ENCODE measurements at regions not wholly inside any gene's neighbourhood (a gene's known extent, or its start where the extent isn't known, plus 50 kb on each side); places are given as distances from the start of the nearest gene placed in this dataset.

- DNase-seq (ENCODE audit: low spot score), result no peak
These were observed 445.7 kb downstream of the SMARCA1 start for GRCh38 chrX:129077424-129078170.

DNA sequence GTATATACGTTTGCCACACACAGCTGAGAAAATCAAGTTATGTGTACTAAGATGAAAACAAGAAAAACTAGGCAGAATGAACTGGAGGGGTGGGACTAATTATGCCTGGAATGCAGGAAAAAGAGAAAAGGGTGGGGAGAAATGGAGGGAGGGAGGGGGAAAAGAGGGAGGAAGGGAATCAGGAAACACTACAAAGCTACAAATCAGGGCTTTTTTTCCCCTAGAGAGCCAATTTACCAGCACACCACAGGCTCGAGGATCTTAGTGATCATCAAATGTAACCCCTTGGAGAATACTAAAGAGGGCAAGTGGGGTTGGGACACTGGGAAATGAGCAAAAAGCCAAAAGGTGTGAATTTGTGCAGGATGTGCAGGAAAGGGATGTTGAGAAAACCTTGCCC, 451.9 kb downstream of the SMARCA1 start:
- DNase-seq (ENCODE audit: low spot score), result no peak

GRCh38 chrX:129065895-129066294, 457.4 kb downstream of the SMARCA1 start:
- DNase-seq (ENCODE audit: low spot score), result no peak

DNA sequence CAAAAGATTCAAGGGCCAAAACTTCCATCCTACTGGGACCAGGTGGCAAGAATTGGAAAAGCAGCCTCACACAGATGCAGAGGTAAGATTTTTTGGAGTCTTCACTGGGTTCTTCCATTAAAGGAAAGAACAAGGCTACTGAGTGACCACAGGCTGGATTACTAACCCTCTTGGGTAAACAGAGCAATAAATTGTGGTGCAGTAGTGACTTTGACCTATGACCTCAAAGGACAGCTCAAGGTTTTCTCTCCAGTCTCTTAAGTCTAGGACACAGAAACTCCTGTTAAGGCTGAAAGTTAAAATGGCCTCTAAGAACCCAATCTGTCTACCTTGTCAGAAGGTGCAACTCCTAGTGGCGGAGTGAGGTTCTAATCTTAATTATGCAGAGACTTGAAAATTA, 464.9 kb downstream of the SMARCA1 start:
- no peak for DNase-seq (ENCODE audit: low spot score)

DNA sequence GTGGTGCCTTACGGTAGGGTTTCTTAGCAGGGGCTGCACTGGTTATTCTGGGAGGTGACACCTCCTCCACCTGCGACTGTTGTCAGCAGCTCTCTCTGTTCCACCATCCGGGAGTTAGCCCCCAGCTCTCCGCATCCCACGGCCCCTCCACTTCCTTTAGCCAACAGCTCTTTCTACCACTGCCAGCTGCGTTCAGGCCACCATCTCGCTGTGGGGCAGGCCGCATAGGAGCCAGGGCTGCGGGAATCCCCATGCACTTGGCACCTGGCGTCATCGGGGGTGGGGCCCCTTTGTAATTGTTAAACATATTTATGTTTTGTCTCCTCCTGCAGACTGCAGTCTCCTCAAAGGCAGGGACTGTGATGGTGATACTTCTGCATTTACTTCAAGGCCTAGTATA, 480.2 kb downstream of the SMARCA1 start:
- DNase-seq (ENCODE audit: low spot score), result no peak

- no peak for DNase-seq (ENCODE audit: low spot score)
These were observed 482.0 kb downstream of the SMARCA1 start for GRCh38 chrX:129041319-129041718.

- DNase-seq (ENCODE audit: low spot score), result no peak
These were observed 483.2 kb downstream of the SMARCA1 start for GRCh38 chrX:129040124-129040523.

DNA sequence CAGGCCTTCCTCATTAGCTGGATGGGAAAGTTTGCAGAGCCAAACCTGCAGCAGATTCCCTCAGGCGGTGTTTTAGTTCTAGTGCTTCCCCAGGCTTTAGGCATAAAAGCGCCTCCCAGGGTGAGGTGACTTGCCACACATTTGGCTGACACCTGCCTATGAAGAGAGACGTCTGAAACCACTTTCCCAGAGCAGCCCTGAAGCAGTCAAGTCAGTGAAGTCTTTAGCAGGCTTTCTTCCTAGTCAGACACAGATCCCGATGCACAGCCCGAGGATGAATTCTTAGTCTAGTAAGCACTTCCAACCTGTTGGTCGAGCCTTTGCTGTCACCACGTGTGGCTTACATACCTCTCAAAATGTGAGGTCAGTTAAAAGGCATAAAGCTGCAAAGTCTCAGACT, 484.1 kb downstream of the SMARCA1 start:
- DNase-seq (ENCODE audit: low spot score), result no peak

- DNase-seq (ENCODE audit: low spot score), result no peak
These were observed 485.9 kb downstream of the SMARCA1 start for GRCh38 chrX:129037389-129037788.

DNA sequence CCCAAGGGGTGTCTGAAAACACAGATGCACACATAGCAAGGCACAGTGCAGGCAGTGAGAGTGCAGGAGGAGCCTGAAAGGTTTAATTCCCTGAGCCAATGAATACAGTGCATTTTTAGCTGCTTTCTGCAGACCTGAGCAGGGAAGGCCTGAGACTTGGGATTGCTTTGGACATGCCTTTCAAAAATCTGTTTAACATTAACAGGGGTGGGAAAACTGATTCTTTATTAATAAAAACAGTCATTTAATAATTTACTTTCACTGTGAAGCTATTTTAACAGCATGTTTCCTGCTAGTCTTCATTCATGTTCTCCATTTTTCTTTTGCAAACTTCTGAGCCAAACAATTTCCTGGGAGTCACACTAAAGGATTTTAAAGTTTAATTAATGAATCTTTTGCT, 488.1 kb downstream of the SMARCA1 start:
- DNase-seq (ENCODE audit: low spot score), result no peak

- DNase-seq (ENCODE audit: low spot score), result no peak
These were observed 489.1 kb downstream of the SMARCA1 start for GRCh38 chrX:129034196-129034595.

- no peak for DNase-seq (ENCODE audit: low spot score)
These were observed 497.1 kb downstream of the SMARCA1 start for GRCh38 chrX:129026202-129026601.

DNA sequence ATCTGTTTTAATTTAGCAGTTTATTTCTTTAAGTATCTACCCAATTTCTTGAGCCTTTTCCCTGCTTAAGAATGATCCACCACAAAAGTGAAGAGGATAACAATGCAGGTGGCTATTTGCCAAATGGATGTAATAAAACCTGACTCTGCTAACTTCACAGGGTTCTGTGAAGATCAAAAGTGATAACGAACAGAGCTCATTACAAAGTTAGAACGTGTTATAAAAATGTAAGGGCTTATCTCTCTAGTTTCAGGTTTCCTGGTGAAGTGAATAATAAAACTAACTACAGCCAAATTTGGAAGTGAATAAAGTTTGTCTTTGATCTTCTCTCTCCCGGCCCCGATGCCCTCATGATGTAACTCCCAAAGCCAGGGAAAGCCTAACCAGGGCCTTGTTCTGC, 497.9 kb downstream of the SMARCA1 start:
- DNase-seq (ENCODE audit: low spot score), result no peak

DNA sequence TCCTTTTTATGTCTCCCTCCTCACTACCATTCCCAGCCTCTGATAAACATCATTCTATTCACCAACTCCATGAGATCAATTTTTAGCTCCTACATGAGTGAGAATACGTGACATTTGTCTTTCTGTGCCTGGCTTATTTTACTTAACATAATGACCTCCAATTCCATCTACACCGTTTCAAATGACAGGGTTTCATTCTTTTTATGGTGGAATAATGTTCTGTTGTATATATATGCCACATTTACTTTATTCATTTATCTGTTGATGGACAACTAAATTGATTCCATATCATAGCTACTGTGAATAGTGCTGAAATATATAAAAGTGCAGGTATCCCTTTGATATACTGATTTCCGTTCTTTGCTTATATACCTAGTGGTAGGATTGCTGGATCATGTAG, 503.9 kb downstream of the SMARCA1 start:
- DNase-seq (ENCODE audit: low spot score), result no peak

DNA sequence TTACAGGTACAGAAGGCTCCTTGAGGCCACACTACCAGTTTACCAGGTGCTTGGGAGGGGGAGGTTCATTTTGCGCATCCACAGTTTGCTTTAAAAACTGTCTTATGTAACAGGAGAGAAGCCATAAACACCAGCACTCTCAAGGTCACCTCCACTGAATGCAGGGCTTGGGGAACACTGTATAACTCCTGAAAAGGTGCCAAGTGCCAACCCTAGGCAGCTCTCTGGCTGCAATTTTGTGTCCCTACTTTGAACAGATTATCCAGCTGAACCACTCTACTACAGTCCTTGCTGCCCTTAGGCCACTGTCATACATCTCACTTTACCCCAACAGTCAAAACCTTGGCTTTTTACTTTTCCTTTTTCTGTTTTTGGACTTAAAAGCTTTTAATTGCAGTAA, 507.9 kb downstream of the SMARCA1 start:
- DNase-seq (ENCODE audit: low spot score), result no peak

GRCh38 chrX:129013574-129013973, 509.7 kb downstream of the SMARCA1 start:
- no peak for DNase-seq (ENCODE audit: low spot score)

DNA sequence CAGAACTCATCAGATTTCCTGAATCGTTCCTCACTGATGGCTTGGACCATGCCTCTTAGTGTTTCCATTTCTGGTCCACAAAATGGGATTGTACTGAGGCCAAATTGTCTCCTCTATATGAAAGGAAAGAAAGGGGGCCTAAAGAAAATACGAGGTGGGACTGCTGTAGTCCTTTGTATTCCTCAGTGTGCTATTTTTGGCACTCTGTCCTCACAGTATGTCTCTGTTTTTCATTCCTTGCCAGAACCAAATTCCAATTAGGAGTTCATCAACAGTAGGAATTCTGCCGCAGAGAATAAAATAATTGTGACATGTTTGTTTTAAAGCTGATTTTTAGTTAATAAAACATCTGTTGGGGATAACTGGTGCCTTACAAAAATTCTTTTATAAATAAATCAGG, 515.7 kb downstream of the SMARCA1 start:
- no peak for DNase-seq (ENCODE audit: low spot score)

DNA sequence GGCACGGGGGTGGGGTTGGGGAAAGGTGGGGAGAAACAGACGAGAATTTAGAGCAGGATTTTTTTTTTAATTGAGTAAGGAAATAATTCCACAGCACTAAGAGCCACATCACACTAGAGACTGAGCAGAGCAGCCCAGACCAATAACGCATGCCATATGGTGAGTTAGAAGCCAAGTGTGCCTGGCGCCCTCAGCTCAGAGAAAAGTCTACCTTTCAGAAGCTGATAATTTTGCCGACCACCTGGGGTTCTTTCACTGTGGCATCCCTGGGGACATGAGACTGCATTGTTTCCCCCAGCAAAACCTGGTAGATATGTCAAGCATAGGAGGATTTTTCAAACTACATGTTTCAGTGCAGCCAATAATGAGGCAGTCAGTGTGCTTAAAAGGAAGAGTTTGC, 516.8 kb downstream of the SMARCA1 start:
- DNase-seq (ENCODE audit: low spot score), result no peak

- DNase-seq (ENCODE audit: low spot score), result no peak
These were observed 522.5 kb downstream of the SMARCA1 start for GRCh38 chrX:129000797-129001196.

DNA sequence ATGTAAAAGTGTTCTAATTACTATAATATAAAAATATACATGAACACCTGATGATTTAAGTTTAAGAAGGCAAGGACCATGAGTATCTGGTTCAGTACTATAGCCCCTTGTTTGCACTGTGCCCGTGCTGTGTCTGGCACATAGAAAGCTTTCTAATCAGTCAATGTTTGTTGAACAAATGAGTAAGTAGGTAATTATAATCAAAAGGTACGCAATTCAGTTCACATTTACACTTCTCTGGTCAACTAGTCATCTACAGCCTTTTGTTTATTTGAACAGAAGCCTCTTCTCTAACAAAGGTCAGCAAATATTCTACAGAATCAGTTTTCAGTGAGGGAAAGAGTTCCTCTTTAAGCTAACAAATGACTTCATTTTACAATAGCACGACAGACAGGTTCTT, 523.3 kb downstream of the SMARCA1 start:
- no peak for DNase-seq (ENCODE audit: low spot score)

GRCh38 chrX:128992107-128992971, 531.0 kb downstream of the SMARCA1 start:
- DNase-seq (ENCODE audit: low spot score), result no peak

DNA sequence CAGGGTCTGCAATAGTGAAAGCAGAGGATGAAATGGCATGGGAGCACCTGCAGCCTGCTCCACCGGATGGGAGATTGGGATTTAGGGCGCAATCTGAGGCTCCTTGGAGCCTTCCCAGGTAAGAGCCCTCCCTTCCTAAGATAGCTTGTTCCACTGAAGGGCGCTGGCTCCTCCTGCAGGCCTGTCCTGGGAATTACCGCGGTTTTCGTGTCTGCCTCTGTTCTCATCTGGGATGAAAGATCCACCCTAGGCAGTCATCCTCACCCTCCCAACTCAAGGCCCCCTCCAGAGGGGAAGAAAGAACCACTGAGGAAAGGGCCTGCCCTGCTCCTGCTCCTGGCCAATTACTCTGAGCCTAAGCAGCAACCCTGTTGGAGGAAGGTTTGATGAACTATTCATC, 547.5 kb downstream of the SMARCA1 start:
- peak; percentile 18 for DNase-seq (ENCODE audit: low spot score)

- no peak for DNase-seq (ENCODE audit: low spot score)
These were observed 550.3 kb downstream of the SMARCA1 start for GRCh38 chrX:128973033-128973432.

DNA sequence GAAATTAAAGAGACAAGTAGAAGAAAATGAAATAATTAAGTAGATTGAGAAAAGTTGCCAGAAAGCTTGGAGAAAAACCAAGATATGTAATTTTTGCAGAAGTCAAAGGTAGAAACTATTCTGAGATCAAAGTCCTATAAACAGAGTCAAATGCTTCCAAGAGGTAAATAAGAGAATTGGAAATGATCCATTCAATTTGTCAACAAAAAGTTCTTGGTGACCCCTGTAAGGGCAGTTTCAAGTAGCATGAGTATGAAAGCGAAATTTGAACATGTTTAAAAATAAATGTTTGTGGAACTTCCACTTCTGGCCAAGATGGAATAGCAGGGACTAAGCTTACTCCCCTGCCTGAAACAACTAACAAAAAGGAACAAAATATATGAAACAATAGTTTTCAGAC, 562.0 kb downstream of the SMARCA1 start:
- DNase-seq (ENCODE audit: low spot score), result no peak

Measured in RKO (cell line).